Ishikawa (cell line): ENCODE measurements at regions not wholly inside any gene's neighbourhood (a gene's known extent, or its start where the extent isn't known, plus 50 kb on each side); places are given as distances from the start of the nearest gene placed in this dataset.

ENCODE experiments used
- CEBPB ChIP-seq: IDR thresholded peaks from 2 replicates; pipeline ENCODE4 v1.6.1; 2012
- EGR1 ChIP-seq: IDR thresholded peaks from 2 replicates; pipeline ENCODE4 v1.6.1; 2012
- EP300 ChIP-seq: IDR thresholded peaks from 2 replicates; pipeline ENCODE4 v1.6.1; 2012; ENCODE audit warnings: borderline replicate concordance
- NFIC ChIP-seq: IDR thresholded peaks from 2 replicates; pipeline ENCODE4 v1.6.1; 2012
- RAD21 ChIP-seq: IDR thresholded peaks from 2 replicates; pipeline ENCODE4 v1.6.1; 2012; ENCODE audit warnings: low read depth
- TAF1 ChIP-seq: IDR thresholded peaks from 2 replicates; pipeline ENCODE4 v1.6.1; 2012; ENCODE audit warnings: low read depth, mild to moderate bottlenecking
- TCF12 ChIP-seq: IDR thresholded peaks from 2 replicates; pipeline ENCODE4 v1.6.1; 2012; ENCODE audit warnings: low read depth
- YY1 ChIP-seq: IDR thresholded peaks from 2 replicates; pipeline ENCODE4 v1.6.1; 2012; ENCODE audit warnings: low read depth
- TF ChIP-seq, protein P1 (sequence below): IDR thresholded peaks from 2 replicates; pipeline ENCODE4 v1.6.1; 2012; ENCODE audit warnings: low read depth, mild to moderate bottlenecking
- TF ChIP-seq, protein P2 (sequence below): IDR thresholded peaks from 2 replicates; pipeline ENCODE4 v1.6.1; 2012

DNA sequence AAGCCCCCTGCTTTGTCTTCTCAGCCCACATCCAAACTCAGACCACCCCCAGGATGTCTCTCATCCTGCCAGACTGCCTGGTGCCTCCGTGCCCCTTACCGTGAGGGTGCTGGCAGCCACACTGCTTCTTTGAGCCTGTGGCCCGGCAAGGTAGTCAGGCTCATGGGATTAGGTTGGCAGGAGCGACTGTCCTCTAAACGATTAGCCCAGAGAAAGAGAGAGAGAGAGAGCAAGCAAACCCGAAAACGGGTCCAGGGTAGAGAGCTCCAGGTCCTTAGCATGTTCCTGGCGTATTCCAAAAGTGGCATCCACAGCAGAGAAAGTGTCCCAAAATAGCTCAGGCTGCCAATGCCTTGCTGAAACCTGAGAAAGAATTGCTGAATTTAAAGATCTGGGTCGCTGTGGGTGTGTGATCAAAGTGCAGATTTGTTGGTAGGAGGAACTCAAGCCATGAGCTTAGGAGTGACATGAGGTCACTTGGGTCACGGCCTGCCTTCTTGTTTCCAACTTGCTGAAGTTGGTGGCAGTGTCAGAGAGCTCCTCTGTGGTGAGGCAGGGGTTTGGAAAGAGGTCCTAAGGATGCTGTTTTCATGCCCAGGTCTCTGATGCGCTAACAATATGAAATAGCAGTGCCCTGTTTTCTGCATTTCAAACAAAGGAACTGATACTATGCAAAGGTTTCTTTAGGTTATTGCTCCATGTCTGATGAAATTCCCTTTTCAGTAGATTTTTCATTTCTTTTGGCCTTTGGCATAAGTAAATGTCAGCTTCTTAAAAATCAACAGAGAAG is 81.6 kb downstream of the RTL9 start:
- TF ChIP-seq, protein P1, sequence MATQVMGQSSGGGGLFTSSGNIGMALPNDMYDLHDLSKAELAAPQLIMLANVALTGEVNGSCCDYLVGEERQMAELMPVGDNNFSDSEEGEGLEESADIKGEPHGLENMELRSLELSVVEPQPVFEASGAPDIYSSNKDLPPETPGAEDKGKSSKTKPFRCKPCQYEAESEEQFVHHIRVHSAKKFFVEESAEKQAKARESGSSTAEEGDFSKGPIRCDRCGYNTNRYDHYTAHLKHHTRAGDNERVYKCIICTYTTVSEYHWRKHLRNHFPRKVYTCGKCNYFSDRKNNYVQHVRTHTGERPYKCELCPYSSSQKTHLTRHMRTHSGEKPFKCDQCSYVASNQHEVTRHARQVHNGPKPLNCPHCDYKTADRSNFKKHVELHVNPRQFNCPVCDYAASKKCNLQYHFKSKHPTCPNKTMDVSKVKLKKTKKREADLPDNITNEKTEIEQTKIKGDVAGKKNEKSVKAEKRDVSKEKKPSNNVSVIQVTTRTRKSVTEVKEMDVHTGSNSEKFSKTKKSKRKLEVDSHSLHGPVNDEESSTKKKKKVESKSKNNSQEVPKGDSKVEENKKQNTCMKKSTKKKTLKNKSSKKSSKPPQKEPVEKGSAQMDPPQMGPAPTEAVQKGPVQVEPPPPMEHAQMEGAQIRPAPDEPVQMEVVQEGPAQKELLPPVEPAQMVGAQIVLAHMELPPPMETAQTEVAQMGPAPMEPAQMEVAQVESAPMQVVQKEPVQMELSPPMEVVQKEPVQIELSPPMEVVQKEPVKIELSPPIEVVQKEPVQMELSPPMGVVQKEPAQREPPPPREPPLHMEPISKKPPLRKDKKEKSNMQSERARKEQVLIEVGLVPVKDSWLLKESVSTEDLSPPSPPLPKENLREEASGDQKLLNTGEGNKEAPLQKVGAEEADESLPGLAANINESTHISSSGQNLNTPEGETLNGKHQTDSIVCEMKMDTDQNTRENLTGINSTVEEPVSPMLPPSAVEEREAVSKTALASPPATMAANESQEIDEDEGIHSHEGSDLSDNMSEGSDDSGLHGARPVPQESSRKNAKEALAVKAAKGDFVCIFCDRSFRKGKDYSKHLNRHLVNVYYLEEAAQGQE = no peak
- TF ChIP-seq CEBPB (no peak), TCF12 (no peak), EP300 (no peak), TAF1 (no peak), YY1 (no peak), NFIC (no peak), EGR1 (no peak), RAD21 (no peak)
- TF ChIP-seq, protein P2, sequence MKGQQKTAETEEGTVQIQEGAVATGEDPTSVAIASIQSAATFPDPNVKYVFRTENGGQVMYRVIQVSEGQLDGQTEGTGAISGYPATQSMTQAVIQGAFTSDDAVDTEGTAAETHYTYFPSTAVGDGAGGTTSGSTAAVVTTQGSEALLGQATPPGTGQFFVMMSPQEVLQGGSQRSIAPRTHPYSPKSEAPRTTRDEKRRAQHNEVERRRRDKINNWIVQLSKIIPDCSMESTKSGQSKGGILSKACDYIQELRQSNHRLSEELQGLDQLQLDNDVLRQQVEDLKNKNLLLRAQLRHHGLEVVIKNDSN = no peak
